ENCODE measurements at regions not wholly inside any gene's neighbourhood (a gene's known extent, or its start where the extent isn't known, plus 50 kb on each side); places are given as distances from the start of the nearest gene placed in this dataset.

- DNase-seq (no peak), ATAC-seq (no peak)
- 54% methylated on average over 2 of the region's 2 CpGs for WGBS (ENCODE audit: insufficient coverage, low coverage, low lambda C conversion rate, missing lambda C conversion rate)
- TF ChIP-seq POLR2A (IDR thresholded peaks at IDR 0.05) (no peak), CTCF (IDR thresholded peaks at IDR 0.05) (no peak)
- Histone ChIP-seq H3K27me3 (no peaks in the 10 kb centered on the region), H3K4me3 (no peak overlapping the region), H3K36me3 (no peaks in the 10 kb centered on the region), H3K4me1 (peaks cover 0 to 31% (median 14%) of the 10 kb centered on the region in 4 donors), H3K27ac (peak overlapping the region in 2 of 3 donors; percentile 66 to 87), H3K9me3 (no peaks in the 10 kb centered on the region)
- intact Hi-C loops (cut with DNase I): loop anchor here in 1 of 2 donors (10.0 kb wide), 1 partner anchor 341 kb away; no protein-coding TSS in a partner anchor
Measured at GRCh38 chr6:134515986-134516385, 198.1 kb upstream of the SGK1 start.

- Histone ChIP-seq H3K27me3 (no peaks in the 10 kb centered on the region), H3K36me3 (no peaks in the 10 kb centered on the region), H3K4me1 (peaks cover 0 to 13% (median 6%) of the 10 kb centered on the region in 4 donors), H3K4me3 (no peak overlapping the region), H3K9me3 (no peaks in the 10 kb centered on the region), H3K27ac (no peak overlapping the region)
- DNase-seq: peak in 2 of 3 donors; percentile 47 to 63
- 47% methylated on average over 2 of the region's 2 CpGs for WGBS (ENCODE audit: insufficient coverage, low coverage, low lambda C conversion rate, missing lambda C conversion rate)
- peak; percentile 7 to 47 (median 24) for ATAC-seq
- intact Hi-C loops (cut with DNase I): loop anchor here in 1 of 2 donors (10.0 kb wide), 1 partner anchor 338 kb away; no protein-coding TSS in a partner anchor
- TF ChIP-seq POLR2A (IDR thresholded peaks at IDR 0.05) (no peak), CTCF (IDR thresholded peaks at IDR 0.05) (no peak)
Measured at GRCh38 chr6:134512981-134513391, 195.1 kb upstream of the SGK1 start.

- Histone ChIP-seq H3K36me3 (no peaks in the 10 kb centered on the region), H3K4me3 (no peak overlapping the region), H3K27me3 (no peaks in the 10 kb centered on the region), H3K27ac (peak overlapping the region in 1 of 3 donors; percentile 34), H3K4me1 (peaks cover 0 to 8% (median 3%) of the 10 kb centered on the region in 4 donors), H3K9me3 (no peaks in the 10 kb centered on the region)
- no peak for DNase-seq
- no peak for TF ChIP-seq CTCF (IDR thresholded peaks at IDR 0.05)
- TF ChIP-seq POLR2A (IDR thresholded peaks at IDR 0.05): no peak
- intact Hi-C loops (cut with DNase I): loop anchor here in 1 of 2 donors (10.0 kb wide), 1 partner anchor 337 kb away; no protein-coding TSS in a partner anchor
- no peak for ATAC-seq
- 77% methylated on average over 7 of the region's 7 CpGs for WGBS (ENCODE audit: insufficient coverage, low coverage, low lambda C conversion rate, missing lambda C conversion rate)
Measured at GRCh38 chr6:134511984-134512683, 194.2 kb upstream of the SGK1 start.

GRCh38 chr6:134510920-134511319 lies 193.0 kb upstream of the SGK1 start:
- TF ChIP-seq POLR2A (IDR thresholded peaks at IDR 0.05) (no peak), CTCF (IDR thresholded peaks at IDR 0.05) (no peak)
- Histone ChIP-seq H3K27ac (no peak overlapping the region), H3K9me3 (no peaks in the 10 kb centered on the region), H3K36me3 (no peaks in the 10 kb centered on the region), H3K4me1 (no peaks in the 10 kb centered on the region), H3K27me3 (no peaks in the 10 kb centered on the region), H3K4me3 (no peak overlapping the region)
- intact Hi-C loops (cut with DNase I): loop anchor here in 1 of 2 donors (10.0 kb wide), 1 partner anchor 336 kb away; no protein-coding TSS in a partner anchor
- no peak for DNase-seq
- WGBS (ENCODE audit: insufficient coverage, low coverage, low lambda C conversion rate, missing lambda C conversion rate): 34% methylated on average over 2 of the region's 3 CpGs
- peak; percentile 69 to 77 (median 72) for ATAC-seq

Data from right lobe of liver (tissue), 6 donors.